H1 (cell line): ENCODE measurements at regions not wholly inside any gene's neighbourhood (a gene's known extent, or its start where the extent isn't known, plus 50 kb on each side); places are given as distances from the start of the nearest gene placed in this dataset.

Experiments
- CTCF ChIA-PET: fragments of 300-600 bp; sonication (Branson Sonifier 250); formaldehyde crosslinking; loops from one replicate; lab custom pipeline; 2021; ENCODE audit not compliant: partially characterized antibody; lab: Charles Lee
- POLR2A ChIA-PET: fragments of 300-600 bp; sonication (Branson Sonifier 250); formaldehyde crosslinking; loops from one replicate; lab custom pipeline; 2021; ENCODE audit warnings: inconsistent platforms; ENCODE audit not compliant: partially characterized antibody; lab: Charles Lee
- DNase-seq, 2 experiments: peaks; one replicate each; pipeline versions ENCODE4 v3.0.0 to v3.0.0-alpha.2; 2010 to 2022; ENCODE audit warnings: low spot score in 2 of 2, low read depth in 1 of 2, mixed read lengths in 1 of 2
- FAIRE-seq: peaks from 2 replicates; lab custom pipeline; 2011; peaks lifted over from hg19 to GRCh38; lab: Jason Lieb, UNC
- H2AFZ ChIP-seq: 2 replicates; pipeline ENCODE4 v1.8.1; 2012; ENCODE audit warnings: low read length, inconsistent platforms
- H2AK5ac ChIP-seq: 2 replicates; pipeline ENCODE4 v1.6.1; 2013; ENCODE audit warnings: low read depth, low read length
- H2BK120ac ChIP-seq: replicated peaks from 2 replicates; pipeline ENCODE3; 2013; ENCODE audit warnings: low read depth, low read length, inconsistent platforms
- H2BK12ac ChIP-seq: 2 replicates; pipeline ENCODE4 v1.6.1; 2013; ENCODE audit warnings: low read depth, low read length
- H2BK15ac ChIP-seq: 2 replicates; pipeline ENCODE4 v1.6.1; 2013; ENCODE audit warnings: low read length
- H2BK20ac ChIP-seq: 2 replicates; pipeline ENCODE4 v1.6.1; 2013; ENCODE audit warnings: low read length
- H2BK5ac ChIP-seq: 2 replicates; pipeline ENCODE4 v1.6.1; 2013; ENCODE audit warnings: low read depth, low read length
- H3K14ac ChIP-seq: 2 replicates; pipeline ENCODE4 v1.6.1; 2013; ENCODE audit warnings: inconsistent platforms; ENCODE audit not compliant: insufficient read length
- H3K18ac ChIP-seq: 2 replicates; pipeline ENCODE4 v1.6.1; 2013; ENCODE audit warnings: low read length; ENCODE audit errors: extremely low read depth
- H3K23ac ChIP-seq: 2 replicates; pipeline ENCODE4 v1.6.1; 2013; ENCODE audit warnings: inconsistent platforms; ENCODE audit not compliant: insufficient read length
- H3K23me2 ChIP-seq: 2 replicates; pipeline ENCODE4 v1.6.1; 2013; ENCODE audit warnings: low read depth, low read length
- H3K27ac ChIP-seq: 2 replicates; pipeline ENCODE4 v1.6.1; 2011; ENCODE audit warnings: low read depth, low read length, inconsistent platforms
- H3K27me3 ChIP-seq, 4 experiments: replicated peaks in 1 of 4; 1 replicate in 1 of 4; 2 replicates in 3 of 4; pipeline versions ENCODE4 v1.6.1 to v1.8.1; 2011 to 2013; ENCODE audit warnings: low read length in 3 of 4, mild to moderate bottlenecking in 3 of 4, inconsistent platforms in 2 of 4, mixed read lengths in 2 of 4, moderate library complexity in 1 of 4; ENCODE audit not compliant: control insufficient read depth in 3 of 4, insufficient read depth in 3 of 4; ENCODE audit errors: extremely low read depth in 1 of 4
- H3K36me3 ChIP-seq, 4 experiments: 2 replicates each; pipeline versions ENCODE4 v1.6.1 to v1.8.1; 2011 to 2013; ENCODE audit warnings: mild to moderate bottlenecking in 4 of 4, low read length in 3 of 4, moderate library complexity in 2 of 4, control low read depth in 1 of 4, inconsistent platforms in 1 of 4; ENCODE audit not compliant: insufficient read depth in 4 of 4, control insufficient read depth in 2 of 4
- H3K4ac ChIP-seq: replicated peaks from 2 replicates; pipeline ENCODE3; 2013; ENCODE audit warnings: low read length, low read depth, mixed read lengths, inconsistent platforms; ENCODE audit not compliant: insufficient read length
- H3K4me1 ChIP-seq, 4 experiments: replicated peaks in 1 of 4; 1 replicate in 1 of 4; 2 replicates in 3 of 4; pipeline versions ENCODE4 v1.6.1 to v1.8.1; 2011 to 2013; ENCODE audit warnings: low read length in 3 of 4, inconsistent platforms in 2 of 4, mixed read lengths in 1 of 4; ENCODE audit not compliant: insufficient read depth in 4 of 4, control insufficient read depth in 3 of 4
- H3K4me2 ChIP-seq, 2 experiments: 2 replicates each; pipeline versions ENCODE4 v1.6.1 to v1.8.1; 2011 to 2013; ENCODE audit warnings: low read depth in 2 of 2, low read length in 2 of 2, control low read depth in 1 of 2, inconsistent platforms in 1 of 2, mild to moderate bottlenecking in 1 of 2; ENCODE audit not compliant: insufficient read depth in 1 of 2
- H3K4me3 ChIP-seq, 4 experiments: fragments of 200-600, 300-600 bp in 1 of 4; sonication (generic), shearing (Covaris generic), sonication (Bioruptor Twin) in 1 of 4; 2 replicates each; pipeline versions ENCODE4 v1.5.1 to v1.8.1; 2011 to 2016; ENCODE audit warnings: low read length in 4 of 4, low read depth in 3 of 4, control low read depth in 2 of 4, inconsistent platforms in 2 of 4, mild to moderate bottlenecking in 2 of 4, mixed read lengths in 1 of 4, moderate library complexity in 1 of 4; ENCODE audit not compliant: insufficient read depth in 2 of 4; ENCODE audit errors: extremely low read depth in 1 of 4
- H3K56ac ChIP-seq: replicated peaks from 2 replicates; pipeline ENCODE3; 2013; ENCODE audit warnings: low read depth, mild to moderate bottlenecking, mixed read lengths, low read length, inconsistent platforms; ENCODE audit not compliant: insufficient read length
- H3K79me1 ChIP-seq: 2 replicates; pipeline ENCODE4 v1.6.1; 2013; ENCODE audit warnings: low read depth, low read length, control low read depth
- H3K79me2 ChIP-seq, 2 experiments: 2 replicates each; pipeline versions ENCODE4 v1.6.1 to v1.8.1; 2012 to 2013; ENCODE audit warnings: low read length in 2 of 2, mild to moderate bottlenecking in 2 of 2, inconsistent platforms in 1 of 2; ENCODE audit not compliant: insufficient read depth in 2 of 2, control insufficient read depth in 1 of 2
- H3K9ac ChIP-seq, 4 experiments: replicated peaks in 1 of 4; 1 replicate in 1 of 4; 2 replicates in 3 of 4; pipeline versions ENCODE4 v1.6.1 to v1.8.1; 2011 to 2013; ENCODE audit warnings: low read depth in 3 of 4, low read length in 3 of 4, control low read depth in 2 of 4, mild to moderate bottlenecking in 2 of 4, moderate library complexity in 2 of 4, inconsistent platforms in 1 of 4; ENCODE audit errors: extremely low read depth in 1 of 4
- H3K9me3 ChIP-seq, 2 experiments: 2 replicates each; pipeline versions ENCODE4 v1.6.1 to v1.8.1; 2012 to 2013; ENCODE audit warnings: mild to moderate bottlenecking in 2 of 2, moderate library complexity in 2 of 2, control low read depth in 1 of 2, inconsistent platforms in 1 of 2, low read depth in 1 of 2, low read length in 1 of 2, mixed read lengths in 1 of 2; ENCODE audit not compliant: insufficient read depth in 2 of 2
- H4K20me1 ChIP-seq, 2 experiments: replicated peaks in 1 of 2; 2 replicates each; pipeline versions ENCODE3 to v1.8.1; 2011 to 2013; ENCODE audit warnings: inconsistent platforms in 2 of 2, low read length in 2 of 2, mild to moderate bottlenecking in 1 of 2; ENCODE audit not compliant: insufficient read depth in 2 of 2, control insufficient read depth in 1 of 2
- H4K5ac ChIP-seq: 2 replicates; pipeline ENCODE4 v1.6.1; 2013; ENCODE audit warnings: low read length, low read depth, mixed read lengths, inconsistent platforms; ENCODE audit not compliant: insufficient read length
- H4K8ac ChIP-seq: 2 replicates; pipeline ENCODE4 v1.8.0; 2013; ENCODE audit warnings: mild to moderate bottlenecking, moderate library complexity, low read length, inconsistent platforms; ENCODE audit not compliant: insufficient read depth; ENCODE audit errors: extremely low read depth
- H4K91ac ChIP-seq: replicated peaks from 2 replicates; pipeline ENCODE3; 2013; ENCODE audit warnings: low read length, mixed read lengths, inconsistent platforms; ENCODE audit not compliant: insufficient read length
- BCL11A ChIP-seq, 2 experiments: IDR thresholded peaks; one replicate each; pipeline ENCODE4 v1.6.1; 2011; ENCODE audit warnings: low read depth in 2 of 2, low read length in 2 of 2, mild to moderate bottlenecking in 2 of 2
- BRCA1 ChIP-seq: IDR thresholded peaks from 2 replicates; pipeline ENCODE4 v1.6.1; 2012; ENCODE audit warnings: low read depth, low read length, improper control_type of control experiment
- CBX8 ChIP-seq: fragments of 300-800, 300-1000 bp; sonication (generic); IDR thresholded peaks from 2 replicates; pipeline ENCODE4 v1.7.1; 2016; ENCODE audit warnings: low read depth, low read length, borderline replicate concordance
- EZH2 ChIP-seq: fragments of 200-600 bp; sonication (generic); IDR thresholded peaks from 2 replicates; pipeline ENCODE4 v1.7.1; 2012; ENCODE audit warnings: low read depth, mild to moderate bottlenecking, moderate library complexity, low read length, inconsistent platforms; ENCODE audit not compliant: severe bottlenecking
- JUN ChIP-seq: IDR thresholded peaks from 2 replicates; pipeline ENCODE4 v1.6.1; 2011; ENCODE audit warnings: low read depth, mild to moderate bottlenecking, improper control_type of control experiment, low read length
- KDM1A ChIP-seq: fragments of 200-600, 300-600 bp; sonication (generic); IDR thresholded peaks from 2 replicates; pipeline ENCODE4 v1.7.1; 2016; ENCODE audit warnings: mild to moderate bottlenecking, low read length, borderline replicate concordance
- KDM5A ChIP-seq: fragments of 200-600 bp; IDR thresholded peaks from 2 replicates; pipeline ENCODE4 v1.7.1; 2012; ENCODE audit warnings: mild to moderate bottlenecking, low read length, inconsistent platforms, mixed read lengths
- POLR2AphosphoS5 ChIP-seq: IDR thresholded peaks from 2 replicates; pipeline ENCODE4 v1.6.1; 2011; ENCODE audit warnings: low read depth, low read length
- SP1 ChIP-seq: IDR thresholded peaks from 2 replicates; pipeline ENCODE4 v1.6.1; 2011; ENCODE audit warnings: low read depth, low read length
- SRF ChIP-seq: IDR thresholded peaks from 2 replicates; pipeline ENCODE4 v1.6.1; 2011; ENCODE audit warnings: mild to moderate bottlenecking, low read depth, low read length, moderate library complexity
- TCF12 ChIP-seq: IDR thresholded peaks from 2 replicates; pipeline ENCODE4 v1.6.1; 2011; ENCODE audit warnings: low read depth, mild to moderate bottlenecking, low read length
- ZNF274 ChIP-seq: IDR thresholded peaks from 2 replicates; pipeline ENCODE4 v1.7.0; 2012; ENCODE audit warnings: low read length, borderline replicate concordance; ENCODE audit errors: extremely low read depth
- TF ChIP-seq, protein P1 (sequence below): IDR thresholded peaks from 2 replicates; pipeline ENCODE4 v1.6.1; 2011; ENCODE audit warnings: low read depth, mild to moderate bottlenecking, low read length; ENCODE audit not compliant: insufficient read depth
- TF ChIP-seq, protein P2 (sequence below), 3 experiments: IDR thresholded peaks; 1 replicate in 2 of 3; 2 replicates in 1 of 3; pipeline versions ENCODE4 v1.5.1 to v1.6.1; 2011; ENCODE audit warnings: low read length in 3 of 3, mild to moderate bottlenecking in 3 of 3, inconsistent platforms in 2 of 3, low read depth in 1 of 3, moderate library complexity in 1 of 3; ENCODE audit not compliant: insufficient read depth in 1 of 3; ENCODE audit errors: control extremely low read depth in 1 of 3

DNA sequence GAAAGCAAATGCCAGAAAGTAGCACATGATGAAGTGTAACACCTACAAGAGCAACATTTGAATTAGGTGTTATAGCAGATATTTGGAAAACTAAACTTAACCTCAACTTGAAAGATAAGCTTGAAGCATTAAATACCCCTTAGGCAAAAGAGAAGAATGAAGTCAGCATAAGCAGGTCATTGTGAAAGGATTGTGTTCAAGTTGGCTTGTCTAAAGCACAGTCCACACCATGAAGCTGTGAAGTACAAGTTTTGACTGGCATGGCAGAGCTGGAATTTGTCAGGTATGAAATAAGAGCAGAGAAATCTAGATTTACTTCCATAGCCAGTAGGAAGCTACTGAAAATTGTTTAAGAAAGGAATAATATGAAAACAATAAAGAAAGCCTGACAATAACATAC is 480.3 kb upstream of the POT1 start:
- H2BK5ac ChIP-seq, result no peak overlapping the region
- no peak overlapping the region for H2AK5ac ChIP-seq
- no peak overlapping the region for H2BK12ac ChIP-seq
- FAIRE-seq (no peak), DNase-seq (no peak)
- no peak overlapping the region for H3K4me2 ChIP-seq
- H3K4me3 ChIP-seq, result no peak overlapping the region
- H3K23me2 ChIP-seq, result no peaks in the 10 kb centered on the region; the same call in 1 of the 2 replicates
- H3K9ac ChIP-seq, result no peak overlapping the region
- no peaks in the 10 kb centered on the region for H3K9me3 ChIP-seq
- no peak overlapping the region for H2BK15ac ChIP-seq
- no peak overlapping the region for H3K56ac ChIP-seq
- CTCF ChIA-PET, result interaction anchor here (1.1 kb wide), 1 partner anchor 16 kb away, joined by 3 read pairs; no protein-coding TSS in a partner anchor
- no peak overlapping the region for H3K4ac ChIP-seq
- H4K8ac ChIP-seq, result no peak overlapping the region
- no peak overlapping the region for H3K14ac ChIP-seq
- no peak overlapping the region for H3K27ac ChIP-seq
- no peak overlapping the region for H4K91ac ChIP-seq
- H3K4me1 ChIP-seq, result no peaks in the 10 kb centered on the region
- no peaks in the 10 kb centered on the region for H3K79me2 ChIP-seq
- POLR2A ChIA-PET, result no interaction called here
- H4K5ac ChIP-seq, result no peak overlapping the region
- no peak overlapping the region for H2BK120ac ChIP-seq
- no peaks in the 10 kb centered on the region for H3K36me3 ChIP-seq
- no peak overlapping the region for H3K23ac ChIP-seq
- H3K27me3 ChIP-seq, result no peaks in the 10 kb centered on the region
- H4K20me1 ChIP-seq, result no peaks in the 10 kb centered on the region
- no peak overlapping the region for H2BK20ac ChIP-seq
- no peak overlapping the region for H3K18ac ChIP-seq
- H3K79me1 ChIP-seq, result no peaks in the 10 kb centered on the region
- no peak overlapping the region for H2AFZ ChIP-seq
- TF ChIP-seq POLR2AphosphoS5 (no peak), BRCA1 (no peak), JUN (no peak), SP1 (no peak), BCL11A (IDR thresholded peaks at IDR 0.05; ENCODE audit: low read depth in 2 of 2, low read length in 2 of 2) (no peak), CBX8 (no peak), TCF12 (no peak), SRF (no peak), KDM5A (no peak), KDM1A (no peak), ZNF274 (no peak), EZH2 (no peak)
- TF ChIP-seq, protein P1, sequence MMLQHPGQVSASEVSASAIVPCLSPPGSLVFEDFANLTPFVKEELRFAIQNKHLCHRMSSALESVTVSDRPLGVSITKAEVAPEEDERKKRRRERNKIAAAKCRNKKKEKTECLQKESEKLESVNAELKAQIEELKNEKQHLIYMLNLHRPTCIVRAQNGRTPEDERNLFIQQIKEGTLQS, result no peak
- TF ChIP-seq, protein P2, sequence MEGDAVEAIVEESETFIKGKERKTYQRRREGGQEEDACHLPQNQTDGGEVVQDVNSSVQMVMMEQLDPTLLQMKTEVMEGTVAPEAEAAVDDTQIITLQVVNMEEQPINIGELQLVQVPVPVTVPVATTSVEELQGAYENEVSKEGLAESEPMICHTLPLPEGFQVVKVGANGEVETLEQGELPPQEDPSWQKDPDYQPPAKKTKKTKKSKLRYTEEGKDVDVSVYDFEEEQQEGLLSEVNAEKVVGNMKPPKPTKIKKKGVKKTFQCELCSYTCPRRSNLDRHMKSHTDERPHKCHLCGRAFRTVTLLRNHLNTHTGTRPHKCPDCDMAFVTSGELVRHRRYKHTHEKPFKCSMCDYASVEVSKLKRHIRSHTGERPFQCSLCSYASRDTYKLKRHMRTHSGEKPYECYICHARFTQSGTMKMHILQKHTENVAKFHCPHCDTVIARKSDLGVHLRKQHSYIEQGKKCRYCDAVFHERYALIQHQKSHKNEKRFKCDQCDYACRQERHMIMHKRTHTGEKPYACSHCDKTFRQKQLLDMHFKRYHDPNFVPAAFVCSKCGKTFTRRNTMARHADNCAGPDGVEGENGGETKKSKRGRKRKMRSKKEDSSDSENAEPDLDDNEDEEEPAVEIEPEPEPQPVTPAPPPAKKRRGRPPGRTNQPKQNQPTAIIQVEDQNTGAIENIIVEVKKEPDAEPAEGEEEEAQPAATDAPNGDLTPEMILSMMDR (IDR thresholded peaks at IDR 0.05; ENCODE audit: control extremely low read depth in 1 of 3, insufficient read depth in 1 of 3, low read depth in 1 of 3, low read length in 3 of 3), result no peak
